ENCODE measurements at regions not wholly inside any gene's neighbourhood (a gene's known extent, or its start where the extent isn't known, plus 50 kb on each side); places are given as distances from the start of the nearest gene placed in this dataset.

DNA sequence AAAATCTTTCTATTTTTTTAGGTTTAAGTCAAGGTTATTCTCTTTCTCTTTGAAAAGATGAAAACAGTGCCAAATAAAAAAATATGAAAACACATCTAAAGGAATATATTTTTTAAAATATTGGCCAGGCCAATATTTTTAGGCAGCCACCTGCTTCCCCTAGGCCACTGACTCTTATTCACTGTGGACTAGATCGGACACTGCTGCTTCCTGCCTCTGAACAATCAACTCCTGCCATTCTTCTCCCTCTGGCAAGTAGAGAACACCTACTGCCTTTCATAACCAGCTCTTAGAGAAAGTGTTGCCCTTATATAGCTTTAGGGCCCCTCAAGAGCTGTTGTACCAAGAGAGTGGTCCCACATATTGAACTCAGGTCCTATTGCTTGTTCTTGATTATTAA lies 529.2 kb downstream of the RAPGEF2 start:
- TF ChIP-seq, protein P1, sequence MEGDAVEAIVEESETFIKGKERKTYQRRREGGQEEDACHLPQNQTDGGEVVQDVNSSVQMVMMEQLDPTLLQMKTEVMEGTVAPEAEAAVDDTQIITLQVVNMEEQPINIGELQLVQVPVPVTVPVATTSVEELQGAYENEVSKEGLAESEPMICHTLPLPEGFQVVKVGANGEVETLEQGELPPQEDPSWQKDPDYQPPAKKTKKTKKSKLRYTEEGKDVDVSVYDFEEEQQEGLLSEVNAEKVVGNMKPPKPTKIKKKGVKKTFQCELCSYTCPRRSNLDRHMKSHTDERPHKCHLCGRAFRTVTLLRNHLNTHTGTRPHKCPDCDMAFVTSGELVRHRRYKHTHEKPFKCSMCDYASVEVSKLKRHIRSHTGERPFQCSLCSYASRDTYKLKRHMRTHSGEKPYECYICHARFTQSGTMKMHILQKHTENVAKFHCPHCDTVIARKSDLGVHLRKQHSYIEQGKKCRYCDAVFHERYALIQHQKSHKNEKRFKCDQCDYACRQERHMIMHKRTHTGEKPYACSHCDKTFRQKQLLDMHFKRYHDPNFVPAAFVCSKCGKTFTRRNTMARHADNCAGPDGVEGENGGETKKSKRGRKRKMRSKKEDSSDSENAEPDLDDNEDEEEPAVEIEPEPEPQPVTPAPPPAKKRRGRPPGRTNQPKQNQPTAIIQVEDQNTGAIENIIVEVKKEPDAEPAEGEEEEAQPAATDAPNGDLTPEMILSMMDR (optimal IDR thresholded peaks at IDR 0.05 in 1 of 3, IDR thresholded peaks at IDR 0.05 in 1 of 3, conservative IDR thresholded peaks at IDR 0.05 in 1 of 3; ENCODE audit: extremely low read depth in 1 of 3, insufficient read depth in 2 of 3, low read length in 3 of 3), result no peak
- no peak for TF ChIP-seq EZH2 (IDR thresholded peaks at IDR 0.05; ENCODE audit: low read length)

All from keratinocyte (primary cell).